ENCODE measurements at regions not wholly inside any gene's neighbourhood (a gene's known extent, or its start where the extent isn't known, plus 50 kb on each side); places are given as distances from the start of the nearest gene placed in this dataset.

- in situ Hi-C loops (cut with HindIII; ENCODE audit: low sequenced_read_pairs), result no loop called here
- TF ChIP-seq CTCF (IDR thresholded peaks at IDR 0.05; ENCODE audit: low read depth, low read length, missing control alignments), result no peak
- no peak overlapping the region for H3K4me3 ChIP-seq (ENCODE audit: low read depth, low read length)
- DNase-seq (ENCODE audit: low read depth), result no peak
These were observed 546.0 kb upstream of the CCDC179 start for GRCh38 chr11:23406131-23406819.

GRCh38 chr11:23413057-23413456 is 552.8 kb upstream of the CCDC179 start:
- no peak overlapping the region for H3K4me3 ChIP-seq (ENCODE audit: low read depth, low read length)
- in situ Hi-C loops (cut with HindIII; ENCODE audit: low sequenced_read_pairs), result no loop called here
- no peak for DNase-seq (ENCODE audit: low read depth)
- no peak for TF ChIP-seq CTCF (IDR thresholded peaks at IDR 0.05; ENCODE audit: low read depth, low read length, missing control alignments)

GRCh38 chr11:23423104-23423503 is 562.8 kb upstream of the CCDC179 start:
- H3K4me3 ChIP-seq (ENCODE audit: low read depth, low read length), result no peak overlapping the region
- DNase-seq (ENCODE audit: low read depth), result peak; percentile 4
- in situ Hi-C loops (cut with HindIII; ENCODE audit: low sequenced_read_pairs), result no loop called here
- no peak for TF ChIP-seq CTCF (IDR thresholded peaks at IDR 0.05; ENCODE audit: low read depth, low read length, missing control alignments)

- TF ChIP-seq CTCF (IDR thresholded peaks at IDR 0.05; ENCODE audit: low read depth, low read length, missing control alignments), result no peak
- DNase-seq (ENCODE audit: low read depth), result no peak
- in situ Hi-C loops (cut with HindIII; ENCODE audit: low sequenced_read_pairs), result no loop called here
- H3K4me3 ChIP-seq (ENCODE audit: low read depth, low read length), result no peak overlapping the region
These were observed 563.4 kb upstream of the CCDC179 start for GRCh38 chr11:23423656-23424055.

- H3K4me3 ChIP-seq (ENCODE audit: low read depth, low read length), result no peak overlapping the region
- TF ChIP-seq CTCF (IDR thresholded peaks at IDR 0.05; ENCODE audit: low read depth, low read length, missing control alignments), result no peak
- no peak for DNase-seq (ENCODE audit: low read depth)
- in situ Hi-C loops (cut with HindIII; ENCODE audit: low sequenced_read_pairs), result no loop called here
These were observed 565.1 kb upstream of the CCDC179 start for GRCh38 chr11:23425381-23425780.

DNA sequence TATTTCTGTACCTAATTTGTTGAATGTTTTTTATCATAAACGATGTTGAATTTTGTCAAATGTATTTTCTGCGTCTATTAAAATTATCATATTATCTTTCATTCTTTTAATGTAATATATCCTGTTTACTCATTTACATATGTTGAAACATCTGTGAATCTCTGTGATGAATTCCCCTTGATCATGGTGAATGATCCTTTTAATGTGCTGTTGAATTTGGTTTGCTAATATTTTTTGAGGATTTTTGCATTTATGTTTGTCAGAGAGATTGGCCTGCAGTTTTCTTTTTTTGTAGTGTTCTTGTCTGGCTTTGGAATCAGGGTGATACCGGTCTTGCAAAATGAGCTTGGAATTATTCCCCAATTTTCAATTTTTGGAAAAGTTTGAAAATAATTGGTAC is 569.3 kb upstream of the CCDC179 start:
- DNase-seq (ENCODE audit: low read depth), result no peak
- no peak for TF ChIP-seq CTCF (IDR thresholded peaks at IDR 0.05; ENCODE audit: low read depth, low read length, missing control alignments)
- in situ Hi-C loops (cut with HindIII; ENCODE audit: low sequenced_read_pairs), result no loop called here

More for the DNA sequence above, 569.3 kb upstream of the CCDC179 start:
- H3K4me3 ChIP-seq (ENCODE audit: low read depth, low read length), result no peak overlapping the region
